ENCODE measurements at regions not wholly inside any gene's neighbourhood (a gene's known extent, or its start where the extent isn't known, plus 50 kb on each side); places are given as distances from the start of the nearest gene placed in this dataset.

DNA sequence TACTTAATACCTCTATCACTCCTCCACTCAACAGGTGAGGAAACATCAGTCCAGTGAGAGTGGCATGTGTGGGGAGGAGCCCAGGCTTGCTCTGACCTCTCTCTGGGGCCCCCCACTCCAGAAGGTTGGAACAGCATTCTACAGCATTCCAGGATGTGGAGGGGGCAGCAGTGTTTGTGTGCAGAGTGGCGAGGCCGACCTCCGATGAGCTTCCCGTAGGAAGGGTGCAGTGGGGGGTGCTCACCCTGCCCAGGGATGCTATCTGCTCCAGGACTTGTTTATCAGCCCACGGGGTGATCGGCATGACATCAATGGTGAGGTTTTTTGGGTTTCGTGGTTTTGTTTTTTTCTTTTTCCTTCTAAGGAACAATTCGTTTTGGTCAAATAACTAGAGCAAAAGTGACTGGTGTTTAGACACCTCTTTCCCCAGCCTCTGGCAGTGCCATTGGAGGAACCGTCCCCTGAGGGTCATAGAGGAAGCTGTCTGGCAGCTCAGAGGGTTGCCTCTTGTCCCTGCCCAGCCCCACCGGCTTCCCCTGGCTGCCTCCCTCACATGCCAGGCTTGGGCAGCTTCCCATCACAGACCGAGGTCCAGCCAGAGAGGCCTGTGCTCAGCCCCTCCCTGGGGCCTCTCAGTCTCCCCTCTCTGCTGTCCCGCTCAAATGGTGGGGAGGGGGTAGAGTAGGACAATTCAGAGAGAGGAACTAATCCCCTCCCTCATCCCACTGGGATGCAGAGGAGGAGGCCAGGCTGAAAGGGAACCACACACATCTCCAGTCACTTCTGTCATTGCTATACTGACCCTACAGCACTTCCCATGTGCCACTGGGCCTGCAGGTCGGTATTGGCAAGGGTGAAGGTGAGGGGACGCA lies 96.5 kb downstream of the ZFP36L2 start:
- TF ChIP-seq, protein P1, sequence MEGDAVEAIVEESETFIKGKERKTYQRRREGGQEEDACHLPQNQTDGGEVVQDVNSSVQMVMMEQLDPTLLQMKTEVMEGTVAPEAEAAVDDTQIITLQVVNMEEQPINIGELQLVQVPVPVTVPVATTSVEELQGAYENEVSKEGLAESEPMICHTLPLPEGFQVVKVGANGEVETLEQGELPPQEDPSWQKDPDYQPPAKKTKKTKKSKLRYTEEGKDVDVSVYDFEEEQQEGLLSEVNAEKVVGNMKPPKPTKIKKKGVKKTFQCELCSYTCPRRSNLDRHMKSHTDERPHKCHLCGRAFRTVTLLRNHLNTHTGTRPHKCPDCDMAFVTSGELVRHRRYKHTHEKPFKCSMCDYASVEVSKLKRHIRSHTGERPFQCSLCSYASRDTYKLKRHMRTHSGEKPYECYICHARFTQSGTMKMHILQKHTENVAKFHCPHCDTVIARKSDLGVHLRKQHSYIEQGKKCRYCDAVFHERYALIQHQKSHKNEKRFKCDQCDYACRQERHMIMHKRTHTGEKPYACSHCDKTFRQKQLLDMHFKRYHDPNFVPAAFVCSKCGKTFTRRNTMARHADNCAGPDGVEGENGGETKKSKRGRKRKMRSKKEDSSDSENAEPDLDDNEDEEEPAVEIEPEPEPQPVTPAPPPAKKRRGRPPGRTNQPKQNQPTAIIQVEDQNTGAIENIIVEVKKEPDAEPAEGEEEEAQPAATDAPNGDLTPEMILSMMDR (IDR thresholded peaks at IDR 0.05; ENCODE audit: poor library complexity), result no peak
- TF ChIP-seq EZH2 (IDR thresholded peaks at IDR 0.05; ENCODE audit: borderline replicate concordance), result no peak
